Astrocyte (in vitro differentiated cells and primary cell): ENCODE measurements at regions not wholly inside any gene's neighbourhood (a gene's known extent, or its start where the extent isn't known, plus 50 kb on each side); places are given as distances from the start of the nearest gene placed in this dataset.
A peak's percentile ranks its signal among the peaks of the same experiment; 100 is the strongest.

Experiments
- DNase-seq: peaks from one replicate; pipeline ENCODE4 v3.0.0-alpha.2; 2010; ENCODE audit warnings: low read depth
- FAIRE-seq: peaks from 2 replicates; lab custom pipeline; 2011; peaks lifted over from hg19 to GRCh38; lab: Jason Lieb, UNC
- H2AFZ ChIP-seq: 2 replicates; pipeline ENCODE4 v1.6.0; 2012; ENCODE audit warnings: low read depth, low read length, inconsistent platforms
- H3K27ac ChIP-seq: 2 replicates; pipeline ENCODE4 v1.5.1; 2011; ENCODE audit warnings: low read depth, low read length, inconsistent platforms
- H3K27me3 ChIP-seq: 2 replicates; pipeline ENCODE4 v1.6.0; 2011; ENCODE audit warnings: low read length, inconsistent platforms; ENCODE audit not compliant: insufficient read depth
- H3K36me3 ChIP-seq: 2 replicates; pipeline ENCODE4 v1.5.1; 2011; ENCODE audit warnings: low read length, inconsistent platforms; ENCODE audit not compliant: insufficient read depth
- H3K4me1 ChIP-seq: 2 replicates; pipeline ENCODE4 v1.5.1; 2011; ENCODE audit warnings: low read length, inconsistent platforms; ENCODE audit not compliant: insufficient read depth
- H3K4me2 ChIP-seq: 2 replicates; pipeline ENCODE4 v1.6.0; 2012; ENCODE audit warnings: low read length, inconsistent platforms
- H3K4me3 ChIP-seq: 2 replicates; pipeline ENCODE4 v1.5.1; 2011; ENCODE audit warnings: low read depth, mild to moderate bottlenecking, low read length, inconsistent platforms; ENCODE audit not compliant: insufficient read depth
- H3K79me2 ChIP-seq: 2 replicates; pipeline ENCODE4 v1.6.0; 2012; ENCODE audit warnings: mild to moderate bottlenecking, low read length, inconsistent platforms; ENCODE audit not compliant: insufficient read depth
- H3K9ac ChIP-seq: 2 replicates; pipeline ENCODE4 v1.6.0; 2012; ENCODE audit warnings: mild to moderate bottlenecking, low read length, inconsistent platforms
- H3K9me3 ChIP-seq: 2 replicates; pipeline ENCODE4 v1.5.1; 2012; ENCODE audit warnings: low read depth, mild to moderate bottlenecking, low read length, inconsistent platforms; ENCODE audit not compliant: insufficient read depth
- H4K20me1 ChIP-seq: 2 replicates; pipeline ENCODE4 v1.6.0; 2012; ENCODE audit warnings: low read length, inconsistent platforms; ENCODE audit not compliant: insufficient read depth
- H3K27ac Mint-ChIP-seq: one replicate; pipeline ENCODE4 v1.8.0; 2021; ENCODE audit warnings: mild to moderate bottlenecking, mixed read lengths; ENCODE audit not compliant: unreplicated experiment
- H3K27me3 Mint-ChIP-seq: one replicate; pipeline ENCODE4 v1.8.0; 2021; ENCODE audit warnings: low read depth, mixed read lengths; ENCODE audit not compliant: unreplicated experiment
- H3K36me3 Mint-ChIP-seq: one replicate; pipeline ENCODE4 v1.8.0; 2021; ENCODE audit warnings: low read depth, mixed read lengths; ENCODE audit not compliant: unreplicated experiment
- H3K4me1 Mint-ChIP-seq: one replicate; pipeline ENCODE4 v1.8.0; 2021; ENCODE audit warnings: low read depth, mixed read lengths; ENCODE audit not compliant: unreplicated experiment
- H3K4me3 Mint-ChIP-seq: one replicate; pipeline ENCODE4 v1.8.0; 2021; ENCODE audit warnings: mild to moderate bottlenecking, moderate library complexity, mixed read lengths; ENCODE audit not compliant: unreplicated experiment
- H3K9me3 Mint-ChIP-seq: one replicate; pipeline ENCODE4 v1.8.0; 2021; ENCODE audit warnings: mild to moderate bottlenecking, mixed read lengths; ENCODE audit not compliant: unreplicated experiment
- EZH2 ChIP-seq: IDR thresholded peaks from 2 replicates; pipeline ENCODE4 v1.6.1; 2012; ENCODE audit warnings: mild to moderate bottlenecking, low read length, inconsistent platforms; ENCODE audit not compliant: insufficient read depth
- TF ChIP-seq, protein P1 (sequence below): IDR thresholded peaks from 2 replicates; pipeline ENCODE4 v1.5.1; 2011; ENCODE audit warnings: low read depth, mild to moderate bottlenecking, inconsistent platforms, low read length, moderate library complexity; ENCODE audit not compliant: insufficient read depth

DNA sequence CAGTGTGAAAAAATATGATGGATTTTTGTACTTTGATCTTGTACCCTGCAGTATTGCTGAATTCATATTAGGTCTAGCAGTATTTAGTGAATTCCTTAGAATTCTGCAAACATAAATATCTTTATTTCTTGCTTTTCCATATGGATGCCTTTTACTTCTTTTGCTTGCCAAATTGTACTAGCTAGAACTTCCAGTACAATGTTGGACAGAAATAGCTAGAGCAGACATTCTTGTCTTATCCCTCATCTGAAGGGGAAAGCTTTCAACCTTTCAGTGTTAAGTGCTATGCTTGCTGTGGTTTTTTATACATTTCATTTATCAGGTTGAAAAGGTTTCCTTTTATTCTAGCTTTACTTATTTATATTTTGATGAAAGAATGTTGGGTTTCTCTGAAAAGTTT lies 1321.9 kb upstream of the CHAC2 start:
- TF ChIP-seq EZH2, result no peak
- TF ChIP-seq, protein P1, sequence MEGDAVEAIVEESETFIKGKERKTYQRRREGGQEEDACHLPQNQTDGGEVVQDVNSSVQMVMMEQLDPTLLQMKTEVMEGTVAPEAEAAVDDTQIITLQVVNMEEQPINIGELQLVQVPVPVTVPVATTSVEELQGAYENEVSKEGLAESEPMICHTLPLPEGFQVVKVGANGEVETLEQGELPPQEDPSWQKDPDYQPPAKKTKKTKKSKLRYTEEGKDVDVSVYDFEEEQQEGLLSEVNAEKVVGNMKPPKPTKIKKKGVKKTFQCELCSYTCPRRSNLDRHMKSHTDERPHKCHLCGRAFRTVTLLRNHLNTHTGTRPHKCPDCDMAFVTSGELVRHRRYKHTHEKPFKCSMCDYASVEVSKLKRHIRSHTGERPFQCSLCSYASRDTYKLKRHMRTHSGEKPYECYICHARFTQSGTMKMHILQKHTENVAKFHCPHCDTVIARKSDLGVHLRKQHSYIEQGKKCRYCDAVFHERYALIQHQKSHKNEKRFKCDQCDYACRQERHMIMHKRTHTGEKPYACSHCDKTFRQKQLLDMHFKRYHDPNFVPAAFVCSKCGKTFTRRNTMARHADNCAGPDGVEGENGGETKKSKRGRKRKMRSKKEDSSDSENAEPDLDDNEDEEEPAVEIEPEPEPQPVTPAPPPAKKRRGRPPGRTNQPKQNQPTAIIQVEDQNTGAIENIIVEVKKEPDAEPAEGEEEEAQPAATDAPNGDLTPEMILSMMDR, result no peak
- H2AFZ ChIP-seq, result no peak overlapping the region
- H3K36me3 ChIP-seq, result no peaks in the 10 kb centered on the region
- no peak overlapping the region for H3K27ac ChIP-seq
- no peaks in the 10 kb centered on the region for H3K9me3 ChIP-seq
- no peaks in the 10 kb centered on the region for H3K4me1 ChIP-seq
- peaks cover 4% of the 10 kb centered on the region for H3K4me1 Mint-ChIP-seq
- DNase-seq (peak; percentile 39), FAIRE-seq (no peak)
- H3K4me3 ChIP-seq, result no peak overlapping the region
- no peak overlapping the region for H3K9ac ChIP-seq
- no peaks in the 10 kb centered on the region for H3K9me3 Mint-ChIP-seq
- H4K20me1 ChIP-seq, result no peaks in the 10 kb centered on the region
- no peak overlapping the region for H3K27ac Mint-ChIP-seq
- H3K4me3 Mint-ChIP-seq, result no peak overlapping the region
- H3K36me3 Mint-ChIP-seq, result no peaks in the 10 kb centered on the region
- no peaks in the 10 kb centered on the region for H3K79me2 ChIP-seq
- H3K4me2 ChIP-seq, result no peak overlapping the region
- no peaks in the 10 kb centered on the region for H3K27me3 Mint-ChIP-seq
- no peaks in the 10 kb centered on the region for H3K27me3 ChIP-seq

DNA sequence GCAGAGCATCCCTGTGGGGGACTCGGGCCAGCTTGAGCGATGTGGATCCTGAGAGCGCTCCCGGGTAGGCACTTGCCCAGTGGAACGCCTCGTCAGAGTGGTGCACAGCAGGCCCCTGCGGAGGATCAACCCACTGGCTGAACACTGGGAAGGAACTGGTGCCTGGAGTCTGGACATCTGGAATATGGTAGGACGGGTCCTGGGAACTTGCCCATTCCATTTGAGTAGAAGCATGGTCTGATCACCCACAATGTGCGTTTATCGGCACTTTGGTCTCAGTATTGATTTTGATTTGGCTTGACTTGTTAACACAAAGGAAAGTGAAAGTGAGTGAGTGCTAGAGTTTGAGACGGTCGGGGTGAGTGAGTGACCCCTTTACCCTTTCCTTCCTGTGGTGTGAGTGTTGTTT lies 1336.2 kb upstream of the CHAC2 start:
- Histone ChIP-seq H3K4me1 (no peaks in the 10 kb centered on the region), H3K27me3 (no peaks in the 10 kb centered on the region), H3K9ac (no peak overlapping the region), H2AFZ (no peak overlapping the region), H3K27ac (no peak overlapping the region), H4K20me1 (no peaks in the 10 kb centered on the region), H3K9me3 (no peaks in the 10 kb centered on the region), H3K79me2 (no peaks in the 10 kb centered on the region), H3K4me3 (no peak overlapping the region), H3K36me3 (no peaks in the 10 kb centered on the region), H3K4me2 (no peak overlapping the region)
- no peaks in the 10 kb centered on the region for H3K36me3 Mint-ChIP-seq
- FAIRE-seq (no peak), DNase-seq (no peak)
- no peak overlapping the region for H3K4me3 Mint-ChIP-seq
- peaks cover 7% of the 10 kb centered on the region for H3K9me3 Mint-ChIP-seq
- TF ChIP-seq, protein P1, result no peak
- TF ChIP-seq EZH2, result no peak
- H3K4me1 Mint-ChIP-seq, result no peaks in the 10 kb centered on the region
- H3K27me3 Mint-ChIP-seq, result no peaks in the 10 kb centered on the region
- no peak overlapping the region for H3K27ac Mint-ChIP-seq

DNA sequence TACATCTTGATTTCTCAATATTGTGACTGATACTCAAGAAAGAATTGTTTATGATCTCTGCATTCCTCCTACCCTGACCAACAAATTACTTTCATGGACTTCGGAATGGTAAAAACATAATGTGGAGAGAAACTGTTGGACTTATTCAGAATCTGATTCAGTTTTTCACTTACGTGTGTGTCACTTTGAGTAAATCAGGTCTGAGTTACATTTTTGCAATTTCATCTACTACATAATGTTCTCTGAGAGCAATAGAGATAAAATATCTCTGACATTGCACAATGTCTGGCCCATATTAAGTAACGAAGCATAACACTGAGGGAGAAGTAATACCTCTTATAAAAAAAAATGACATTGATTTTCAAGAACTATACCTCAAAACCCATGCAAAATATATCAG lies 1337.9 kb upstream of the CHAC2 start:
- H3K4me1 Mint-ChIP-seq, result no peaks in the 10 kb centered on the region
- H3K27ac Mint-ChIP-seq, result no peak overlapping the region
- Histone ChIP-seq H3K4me1 (no peaks in the 10 kb centered on the region), H3K4me3 (no peak overlapping the region), H3K9ac (no peak overlapping the region), H3K36me3 (no peaks in the 10 kb centered on the region), H3K4me2 (no peak overlapping the region), H3K79me2 (no peaks in the 10 kb centered on the region), H3K9me3 (no peaks in the 10 kb centered on the region), H4K20me1 (no peaks in the 10 kb centered on the region), H2AFZ (no peak overlapping the region), H3K27me3 (no peaks in the 10 kb centered on the region), H3K27ac (no peak overlapping the region)
- peaks cover 7% of the 10 kb centered on the region for H3K9me3 Mint-ChIP-seq
- H3K4me3 Mint-ChIP-seq, result no peak overlapping the region
- no peaks in the 10 kb centered on the region for H3K27me3 Mint-ChIP-seq
- FAIRE-seq (no peak), DNase-seq (peak; percentile 1)
- no peak for TF ChIP-seq EZH2
- TF ChIP-seq, protein P1, result no peak
- H3K36me3 Mint-ChIP-seq, result no peaks in the 10 kb centered on the region
